ENCODE measurements at regions not wholly inside any gene's neighbourhood (a gene's known extent, or its start where the extent isn't known, plus 50 kb on each side); places are given as distances from the start of the nearest gene placed in this dataset.
"Not testable (repeated sequence)": the region's sequence is repeated elsewhere in the genome, so short reads cannot be mapped to it uniquely, and the experiment has no call there.

DNA sequence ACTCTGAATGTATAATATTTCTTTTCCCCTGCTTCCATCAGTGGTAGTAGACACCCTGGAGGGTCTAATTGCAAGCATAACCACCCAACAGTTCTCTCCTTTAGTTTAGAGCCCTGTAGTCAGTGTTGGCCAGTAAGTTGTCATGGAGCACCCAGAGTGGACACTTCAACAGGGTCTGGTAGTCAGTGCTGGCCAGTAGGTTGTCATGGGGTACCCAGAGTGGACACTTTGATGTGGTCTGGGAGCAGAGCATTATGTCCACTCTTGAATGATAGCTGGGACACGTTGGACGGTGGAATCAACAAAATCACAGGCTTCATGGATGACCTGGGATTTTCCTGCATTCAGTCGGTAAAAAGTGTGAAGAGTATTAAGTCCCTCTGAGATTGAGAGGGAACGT, 864.9 kb upstream of the TPTE start:
- FAIRE-seq; DNase-seq (ENCODE audit: extremely low read depth in 1 of 4, low spot score in 3 of 4); BruUV-seq (replicated peaks); H3K9me1 ChIP-seq (ENCODE audit: control insufficient read depth, insufficient read depth, low read length); H3K27ac ChIP-seq (ENCODE audit: extremely low read depth, low read depth, low read length); intact Hi-C loops (cut with micrococcal nuclease); H3K79me2 ChIP-seq (ENCODE audit: control insufficient read depth, insufficient read depth, low read length); H4K20me1 ChIP-seq (replicated peaks; ENCODE audit: control insufficient read depth, insufficient read depth, low read length); POLR2A ChIA-PET; H3K4me2 ChIP-seq (ENCODE audit: insufficient read depth, low read length); H2AFZ ChIP-seq (ENCODE audit: low read depth, low read length); H3K9ac ChIP-seq (ENCODE audit: insufficient read depth in 1 of 2, low read depth in 2 of 2, low read length in 2 of 2); H3K4me1 ChIP-seq (replicated peaks in 1 of 2; ENCODE audit: control insufficient read depth in 2 of 2, insufficient read depth in 2 of 2, low read length in 2 of 2); H3K9me3 ChIP-seq (replicated peaks; ENCODE audit: control insufficient read depth, insufficient read depth, low read depth, low read length); H3K27me3 ChIP-seq (ENCODE audit: control insufficient read depth in 2 of 2, insufficient read depth in 2 of 2, low read length in 2 of 2); in situ Hi-C loops (cut with MboI); H3K4me3 ChIP-seq; CTCF ChIA-PET (ENCODE audit: low intra/inter-chr PET ratio); ATAC-seq; H3K36me3 ChIP-seq (ENCODE audit: control insufficient read depth, insufficient read depth, low read length): not testable (repeated sequence)
- 0% methylated on average over 4 of the region's 4 CpGs for WGBS (ENCODE audit: insufficient coverage, low coverage, missing lambda C conversion rate)

- FAIRE-seq; H2AFZ ChIP-seq (ENCODE audit: low read depth, low read length); CTCF ChIA-PET (ENCODE audit: low intra/inter-chr PET ratio); H3K27ac ChIP-seq (ENCODE audit: extremely low read depth, low read depth, low read length); H3K4me1 ChIP-seq (replicated peaks in 1 of 2; ENCODE audit: control insufficient read depth in 2 of 2, insufficient read depth in 2 of 2, low read length in 2 of 2); BruUV-seq (replicated peaks); intact Hi-C loops (cut with micrococcal nuclease); DNase-seq (ENCODE audit: extremely low read depth in 1 of 4, low spot score in 3 of 4); ATAC-seq; POLR2A ChIA-PET; H3K4me3 ChIP-seq; H3K9me3 ChIP-seq (replicated peaks; ENCODE audit: control insufficient read depth, insufficient read depth, low read depth, low read length); H3K36me3 ChIP-seq (ENCODE audit: control insufficient read depth, insufficient read depth, low read length); H3K79me2 ChIP-seq (ENCODE audit: control insufficient read depth, insufficient read depth, low read length); H3K9ac ChIP-seq (ENCODE audit: insufficient read depth in 1 of 2, low read depth in 2 of 2, low read length in 2 of 2); H4K20me1 ChIP-seq (replicated peaks; ENCODE audit: control insufficient read depth, insufficient read depth, low read length); H3K27me3 ChIP-seq (ENCODE audit: control insufficient read depth in 2 of 2, insufficient read depth in 2 of 2, low read length in 2 of 2); in situ Hi-C loops (cut with MboI); H3K4me2 ChIP-seq (ENCODE audit: insufficient read depth, low read length); H3K9me1 ChIP-seq (ENCODE audit: control insufficient read depth, insufficient read depth, low read length): not testable (repeated sequence)
- WGBS (ENCODE audit: insufficient coverage, low coverage, missing lambda C conversion rate): 3% methylated on average over 5 of the region's 5 CpGs
Measured at GRCh38 chr21:9657779-9658178, 863.6 kb upstream of the TPTE start.

DNA sequence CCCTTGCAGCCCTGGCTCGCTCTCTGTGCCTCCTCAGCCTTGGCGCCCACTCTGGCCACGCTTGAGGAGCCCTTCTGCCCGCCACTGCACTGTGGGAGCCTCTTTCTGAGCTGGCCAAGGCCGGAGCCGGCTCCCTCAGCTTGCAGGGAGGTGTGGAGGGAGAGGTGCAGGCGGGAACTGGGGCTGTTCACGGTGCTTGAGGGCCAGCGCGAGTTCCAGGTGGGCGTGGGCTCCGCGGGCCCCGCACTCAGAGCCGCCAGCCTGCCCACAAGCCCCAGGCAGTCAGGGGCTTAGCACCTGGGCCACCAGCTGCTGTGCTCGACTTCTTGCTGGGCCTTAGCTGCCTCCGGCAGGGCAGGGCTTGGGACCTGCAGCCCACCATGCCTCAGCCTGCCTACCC, 861.5 kb upstream of the TPTE start:
- H3K9me3 ChIP-seq (replicated peaks; ENCODE audit: control insufficient read depth, insufficient read depth, low read depth, low read length); H3K9me1 ChIP-seq (ENCODE audit: control insufficient read depth, insufficient read depth, low read length); H4K20me1 ChIP-seq (replicated peaks; ENCODE audit: control insufficient read depth, insufficient read depth, low read length); FAIRE-seq; BruUV-seq (replicated peaks); POLR2A ChIA-PET; H3K27me3 ChIP-seq (ENCODE audit: control insufficient read depth in 2 of 2, insufficient read depth in 2 of 2, low read length in 2 of 2); H3K79me2 ChIP-seq (ENCODE audit: control insufficient read depth, insufficient read depth, low read length); intact Hi-C loops (cut with micrococcal nuclease); H3K27ac ChIP-seq (ENCODE audit: extremely low read depth, low read depth, low read length); H3K4me2 ChIP-seq (ENCODE audit: insufficient read depth, low read length); H3K36me3 ChIP-seq (ENCODE audit: control insufficient read depth, insufficient read depth, low read length); CTCF ChIA-PET (ENCODE audit: low intra/inter-chr PET ratio); DNase-seq (ENCODE audit: extremely low read depth in 1 of 4, low spot score in 3 of 4); in situ Hi-C loops (cut with MboI); H3K4me3 ChIP-seq; ATAC-seq; H3K9ac ChIP-seq (ENCODE audit: insufficient read depth in 1 of 2, low read depth in 2 of 2, low read length in 2 of 2); H3K4me1 ChIP-seq (replicated peaks in 1 of 2; ENCODE audit: control insufficient read depth in 2 of 2, insufficient read depth in 2 of 2, low read length in 2 of 2); H2AFZ ChIP-seq (ENCODE audit: low read depth, low read length): not testable (repeated sequence)
- 3% methylated on average over 5 of the region's 17 CpGs for WGBS (ENCODE audit: insufficient coverage, low coverage, missing lambda C conversion rate)

DNA sequence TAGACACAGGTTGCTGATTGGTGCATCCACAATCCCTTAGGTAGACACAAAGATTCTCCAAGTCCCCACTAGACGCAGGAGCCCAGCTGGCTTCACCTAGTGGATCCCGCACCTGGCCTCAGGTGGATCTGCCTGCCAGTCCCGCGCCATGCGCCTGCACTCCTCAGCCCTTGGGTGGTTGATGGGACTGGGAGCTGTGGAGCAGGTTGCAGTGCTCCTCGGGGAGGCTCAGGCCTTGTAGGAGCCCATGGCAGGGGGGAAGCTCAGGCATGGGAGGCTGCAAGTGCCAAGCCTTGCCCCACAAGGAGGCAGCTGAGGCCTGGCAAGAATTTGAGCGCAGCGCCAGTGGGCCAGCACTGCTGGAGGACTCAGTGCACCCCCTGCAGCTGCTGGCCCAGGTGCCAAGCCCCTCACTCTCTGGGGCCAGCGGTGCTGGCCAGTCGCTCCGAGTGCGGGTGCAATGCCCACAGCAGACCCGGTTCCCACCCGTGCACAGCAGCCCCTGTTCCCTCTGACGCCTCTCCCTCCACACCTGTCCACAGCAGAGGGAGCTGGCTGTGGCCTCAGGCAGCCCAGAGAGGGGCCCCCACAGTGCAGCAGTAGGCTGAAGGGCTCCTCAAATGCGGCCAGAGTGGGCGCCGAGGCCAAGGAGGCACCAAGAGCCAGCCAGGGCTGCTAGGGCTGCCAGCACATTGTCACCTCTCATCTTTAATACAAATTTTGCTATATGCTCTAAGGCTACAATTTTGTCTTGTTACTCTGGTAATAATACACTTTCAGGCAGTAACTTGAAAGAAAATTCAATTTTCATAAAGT, 857.3 kb upstream of the TPTE start:
- in situ Hi-C loops (cut with MboI); intact Hi-C loops (cut with micrococcal nuclease); H3K4me2 ChIP-seq (ENCODE audit: insufficient read depth, low read length); POLR2A ChIA-PET; CTCF ChIA-PET (ENCODE audit: low intra/inter-chr PET ratio); FAIRE-seq; H3K4me1 ChIP-seq (replicated peaks in 1 of 2; ENCODE audit: control insufficient read depth in 2 of 2, insufficient read depth in 2 of 2, low read length in 2 of 2); ATAC-seq; H3K27ac ChIP-seq (ENCODE audit: extremely low read depth, low read depth, low read length); H3K9ac ChIP-seq (ENCODE audit: insufficient read depth in 1 of 2, low read depth in 2 of 2, low read length in 2 of 2); H3K79me2 ChIP-seq (ENCODE audit: control insufficient read depth, insufficient read depth, low read length); H3K9me3 ChIP-seq (replicated peaks; ENCODE audit: control insufficient read depth, insufficient read depth, low read depth, low read length); DNase-seq (ENCODE audit: extremely low read depth in 1 of 4, low spot score in 3 of 4); H2AFZ ChIP-seq (ENCODE audit: low read depth, low read length); H3K36me3 ChIP-seq (ENCODE audit: control insufficient read depth, insufficient read depth, low read length); H4K20me1 ChIP-seq (replicated peaks; ENCODE audit: control insufficient read depth, insufficient read depth, low read length); H3K4me3 ChIP-seq; BruUV-seq (replicated peaks); H3K27me3 ChIP-seq (ENCODE audit: control insufficient read depth in 2 of 2, insufficient read depth in 2 of 2, low read length in 2 of 2); H3K9me1 ChIP-seq (ENCODE audit: control insufficient read depth, insufficient read depth, low read length): not testable (repeated sequence)
- 0% methylated on average over 5 of the region's 18 CpGs for WGBS (ENCODE audit: insufficient coverage, low coverage, missing lambda C conversion rate)
